Fibroblast of skin of left biceps (primary cell): ENCODE measurements at regions not wholly inside any gene's neighbourhood (a gene's known extent, or its start where the extent isn't known, plus 50 kb on each side); places are given as distances from the start of the nearest gene placed in this dataset.
"Not testable (repeated sequence)": the region's sequence is repeated elsewhere in the genome, so short reads cannot be mapped to it uniquely, and the experiment has no call there.

Experiments
- DNase-seq, 2 experiments: peaks; one replicate each; pipeline ENCODE4 v3.0.0-alpha.2; 2013; ENCODE audit warnings: low read depth in 2 of 2

DNA sequence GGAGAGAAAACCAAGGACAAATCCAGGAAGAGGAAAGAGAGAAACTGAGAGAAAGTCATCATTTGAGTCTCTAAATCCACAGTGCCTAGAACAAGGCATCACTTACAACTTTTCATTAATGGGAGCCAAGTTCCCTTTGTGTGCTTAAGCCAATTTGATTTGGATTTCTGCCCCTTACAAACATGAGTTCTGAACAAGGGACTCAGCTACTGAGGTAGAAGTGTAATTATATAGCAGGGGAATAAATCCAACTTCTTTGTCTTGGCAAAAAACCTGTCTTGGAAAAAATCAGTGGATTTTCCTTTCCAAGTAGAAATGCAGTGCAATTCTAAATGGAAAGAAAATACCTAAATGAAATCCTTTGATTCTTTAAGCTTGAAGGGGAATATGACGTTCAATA is 307.2 kb upstream of the CNTN3 start:
- DNase-seq = no peak

DNA sequence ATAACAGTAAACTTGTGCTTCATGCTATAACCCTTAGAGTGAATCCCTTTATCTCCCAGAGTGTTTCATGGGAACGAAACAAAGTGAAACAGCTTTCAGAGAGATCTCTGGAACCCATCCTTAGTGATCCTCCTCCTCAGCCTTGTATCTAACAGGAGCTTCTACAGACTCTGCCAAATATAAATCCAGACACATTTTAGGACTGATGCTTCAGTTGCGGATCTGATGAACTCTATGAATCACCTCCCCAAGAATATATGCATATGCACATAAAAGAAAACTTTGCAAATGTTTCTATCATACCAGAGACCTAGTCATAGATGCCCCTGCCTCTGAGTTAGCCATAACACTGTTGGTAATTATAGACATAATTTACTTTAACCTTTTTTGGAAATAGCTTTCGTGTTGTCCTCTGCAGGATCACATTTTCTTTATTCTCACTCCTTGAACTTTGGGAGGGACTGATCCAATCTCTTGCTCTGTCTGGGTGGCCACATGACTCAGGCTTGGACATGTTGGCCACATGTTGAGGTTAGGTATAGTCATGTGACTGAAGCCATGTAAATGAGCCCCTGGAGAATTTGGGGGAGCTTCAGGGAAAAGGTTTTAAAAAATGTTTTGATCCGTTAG is 306.4 kb upstream of the CNTN3 start:
- peak; percentile 30 to 49 for DNase-seq

DNA sequence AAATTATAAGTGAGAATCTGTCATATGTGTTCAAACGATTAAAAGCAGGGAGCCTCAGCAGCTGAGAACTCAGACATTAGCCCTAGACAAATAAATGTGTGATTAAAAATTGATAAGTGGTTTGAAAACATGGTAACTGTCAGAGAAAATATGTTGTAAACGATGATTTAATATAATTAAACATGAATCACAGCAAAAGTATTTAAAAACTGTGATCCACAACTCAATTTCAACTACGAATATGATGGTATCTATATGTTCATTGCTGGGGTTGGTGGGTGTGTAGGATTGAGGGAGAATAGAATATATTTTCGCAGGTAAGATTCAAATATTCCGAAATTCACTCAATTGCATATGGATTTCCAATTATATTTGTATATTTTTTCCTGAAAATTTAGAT is 302.2 kb upstream of the CNTN3 start:
- no peak for DNase-seq

DNA sequence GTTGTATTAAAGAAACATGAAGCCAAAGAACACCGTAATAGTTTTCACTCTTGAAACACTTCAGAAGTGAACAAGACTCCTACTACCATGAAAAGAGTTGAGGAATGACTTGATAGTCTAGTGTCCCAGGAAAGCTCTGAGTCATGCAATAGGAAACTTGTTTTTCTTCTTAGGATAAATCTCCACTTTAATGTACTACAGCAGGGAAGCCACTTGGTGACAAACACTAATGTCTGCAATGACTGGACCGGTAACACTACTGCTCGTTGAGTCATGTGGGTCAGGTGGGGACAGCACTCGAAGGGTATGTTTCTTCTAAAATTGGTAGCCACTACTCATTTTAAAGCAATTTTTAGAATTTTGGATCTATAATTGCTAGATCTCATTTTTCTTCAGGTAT is 291.7 kb upstream of the CNTN3 start:
- no peak for DNase-seq

DNA sequence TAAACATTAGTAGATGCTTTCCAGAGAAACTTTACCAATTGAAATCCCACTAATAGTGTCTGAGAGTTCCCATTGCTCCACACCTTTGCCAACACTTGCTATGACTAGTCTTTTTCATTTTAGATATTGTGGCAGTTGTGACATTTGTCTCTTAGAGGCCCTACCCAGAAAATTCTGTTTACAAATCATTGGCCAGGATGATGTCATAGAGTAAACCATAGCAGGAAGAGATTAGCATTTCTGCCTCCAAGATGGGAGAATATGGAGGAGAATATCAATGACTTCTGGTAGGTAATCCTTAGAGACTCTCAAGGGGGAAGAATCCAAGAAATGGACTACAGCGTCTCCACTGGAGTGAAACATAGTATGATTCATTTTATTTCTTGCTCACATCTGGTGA is 291.0 kb upstream of the CNTN3 start:
- DNase-seq = no peak

DNA sequence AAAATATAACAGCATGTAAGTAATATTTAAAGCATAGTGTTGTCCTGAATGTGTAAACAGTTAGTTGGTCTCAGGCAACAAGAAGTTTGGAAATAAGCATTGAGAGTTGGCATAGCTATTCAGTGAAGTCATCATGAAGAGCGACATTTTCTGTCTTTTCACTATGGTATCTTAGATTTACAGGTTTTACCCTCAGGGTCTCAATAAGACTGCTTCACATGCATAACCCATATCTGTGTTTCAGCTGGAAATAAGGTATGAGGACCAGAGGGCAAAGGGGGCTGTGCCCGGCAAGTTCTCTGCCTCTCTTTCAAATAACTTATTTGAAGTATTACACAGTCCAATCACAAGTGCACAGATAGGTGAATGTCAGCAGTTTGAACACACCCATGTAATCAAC is 290.2 kb upstream of the CNTN3 start:
- DNase-seq = no peak

DNA sequence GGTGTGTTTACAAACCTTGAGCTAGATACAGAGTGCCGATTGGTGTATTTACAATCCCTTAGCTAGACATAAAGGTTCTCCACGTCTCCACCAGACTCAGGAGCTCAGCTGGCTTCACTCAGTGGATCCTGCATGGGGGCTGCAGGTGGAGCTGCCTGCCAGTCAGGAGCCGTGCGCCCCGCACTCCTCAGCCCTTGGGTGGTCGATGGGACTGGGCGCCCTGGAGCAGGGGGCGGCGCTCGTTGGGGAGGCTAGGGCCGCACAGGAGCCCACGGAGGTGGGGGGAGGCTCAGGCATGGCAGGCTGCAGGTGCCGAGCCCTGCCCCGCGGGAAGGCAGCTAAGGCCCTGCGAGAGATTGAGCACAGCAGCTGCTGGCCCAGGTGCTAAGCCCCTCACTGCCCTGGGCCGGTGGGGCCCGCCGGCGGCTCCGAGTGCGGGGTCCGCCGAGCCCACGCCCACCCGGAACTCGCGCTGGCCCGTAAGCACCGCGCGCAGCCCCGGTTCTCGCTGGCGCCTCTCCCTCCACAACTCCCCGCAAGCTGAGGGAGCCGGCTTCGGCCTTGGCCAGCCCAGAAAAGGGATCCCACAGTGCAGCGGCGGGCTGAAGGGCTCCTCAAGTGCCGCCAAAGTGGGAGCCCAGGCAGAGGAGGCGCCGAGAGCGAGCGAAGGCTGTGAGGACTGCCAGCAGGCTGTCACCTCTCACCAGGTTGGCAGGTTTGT is 285.5 kb upstream of the CNTN3 start:
- DNase-seq = not testable (repeated sequence)

DNA sequence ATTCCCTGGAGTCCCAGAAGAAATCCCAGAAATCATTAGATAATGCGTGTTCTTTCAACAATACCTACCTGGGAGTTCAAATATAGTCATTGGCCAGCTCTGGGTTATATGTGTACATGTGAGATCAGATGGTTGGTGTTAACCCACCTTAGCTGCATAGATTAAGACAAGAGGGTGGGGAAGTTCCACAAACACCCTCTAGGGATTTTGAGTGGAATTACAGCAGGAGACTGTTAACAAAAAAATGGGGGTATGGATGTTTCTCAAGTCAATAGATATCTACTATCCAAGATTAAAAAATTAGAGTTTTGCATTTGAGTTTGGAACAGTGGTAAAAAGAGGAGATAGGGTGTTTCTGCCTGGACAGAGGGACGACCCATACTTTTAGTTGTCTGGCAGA is 282.5 kb upstream of the CNTN3 start:
- no peak for DNase-seq

DNA sequence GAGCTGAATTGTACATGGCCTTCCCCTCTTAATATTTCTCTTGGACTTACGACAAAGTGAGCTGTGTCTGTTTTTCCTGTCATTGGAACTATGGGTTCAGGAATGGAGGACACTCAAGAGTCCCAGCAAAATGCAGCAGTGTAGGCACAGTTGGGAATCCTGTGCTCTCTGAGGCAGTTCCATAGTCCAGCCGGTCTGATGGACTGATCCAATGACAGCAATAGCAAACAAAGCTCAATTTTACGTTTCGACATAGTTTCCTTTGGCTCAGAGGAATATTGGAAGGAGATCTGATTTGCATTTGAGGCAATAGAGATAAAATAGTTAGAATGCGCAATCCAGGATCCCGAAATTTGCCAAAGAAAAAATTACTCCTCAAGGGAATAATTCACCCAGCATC is 276.9 kb upstream of the CNTN3 start:
- no peak for DNase-seq

DNA sequence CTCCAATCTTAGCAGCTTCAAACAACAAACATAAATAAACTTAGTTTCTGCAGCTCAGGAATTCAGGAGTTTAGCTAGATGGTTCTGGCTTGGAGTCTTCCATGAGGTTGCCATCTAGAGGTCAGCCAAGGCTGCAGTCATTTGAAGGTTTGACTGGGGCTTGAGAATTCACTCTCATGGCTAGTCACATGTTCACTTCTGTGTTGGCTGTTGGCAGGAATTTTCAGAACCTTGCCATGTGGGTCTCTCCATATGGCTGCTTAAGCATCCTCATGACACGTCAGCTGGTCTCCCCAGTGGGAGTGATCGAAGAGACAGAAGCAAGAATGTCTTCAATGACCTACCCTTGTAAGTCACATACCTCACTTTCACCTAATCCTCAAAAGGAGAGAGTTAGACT is 269.2 kb upstream of the CNTN3 start:
- peak in 1 of 2 experiments; percentile 3 for DNase-seq

DNA sequence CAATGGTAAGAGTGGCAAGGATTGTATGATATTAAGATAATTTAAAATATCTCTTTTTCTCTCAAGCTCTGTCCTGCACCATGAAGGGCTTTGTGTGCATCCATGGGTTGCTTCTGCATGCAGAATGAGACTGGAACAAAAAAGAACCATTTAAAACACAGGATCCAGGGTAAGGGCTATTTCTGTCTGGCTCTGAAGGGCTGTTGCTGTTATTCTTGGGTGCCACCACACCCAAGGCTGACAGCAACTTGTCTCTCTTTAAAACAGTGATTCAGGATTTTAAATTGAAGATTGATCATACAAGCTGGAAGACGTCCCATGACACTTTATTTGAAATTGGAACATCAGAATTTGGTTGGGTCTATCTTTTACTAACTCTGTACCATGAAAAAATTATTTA is 268.8 kb upstream of the CNTN3 start:
- no peak for DNase-seq

DNA sequence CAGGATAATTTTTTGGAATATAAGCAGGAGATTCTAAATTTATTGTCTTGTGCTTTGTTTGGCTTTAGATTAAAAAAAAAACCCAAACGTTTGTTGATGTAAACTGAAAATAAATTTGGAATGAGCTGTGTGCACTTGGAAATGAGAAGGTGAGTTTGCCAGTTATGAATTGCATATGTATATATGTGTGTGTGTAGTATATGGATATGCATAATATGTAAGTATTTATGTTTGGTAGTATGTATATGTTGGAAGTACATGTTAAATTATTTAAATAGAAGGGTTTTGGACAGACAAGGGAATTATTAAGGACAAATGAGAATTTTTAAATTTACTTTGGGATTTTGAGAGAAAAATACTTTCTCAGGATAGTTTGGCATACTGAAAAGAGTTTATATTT is 265.8 kb upstream of the CNTN3 start:
- DNase-seq = no peak

DNA sequence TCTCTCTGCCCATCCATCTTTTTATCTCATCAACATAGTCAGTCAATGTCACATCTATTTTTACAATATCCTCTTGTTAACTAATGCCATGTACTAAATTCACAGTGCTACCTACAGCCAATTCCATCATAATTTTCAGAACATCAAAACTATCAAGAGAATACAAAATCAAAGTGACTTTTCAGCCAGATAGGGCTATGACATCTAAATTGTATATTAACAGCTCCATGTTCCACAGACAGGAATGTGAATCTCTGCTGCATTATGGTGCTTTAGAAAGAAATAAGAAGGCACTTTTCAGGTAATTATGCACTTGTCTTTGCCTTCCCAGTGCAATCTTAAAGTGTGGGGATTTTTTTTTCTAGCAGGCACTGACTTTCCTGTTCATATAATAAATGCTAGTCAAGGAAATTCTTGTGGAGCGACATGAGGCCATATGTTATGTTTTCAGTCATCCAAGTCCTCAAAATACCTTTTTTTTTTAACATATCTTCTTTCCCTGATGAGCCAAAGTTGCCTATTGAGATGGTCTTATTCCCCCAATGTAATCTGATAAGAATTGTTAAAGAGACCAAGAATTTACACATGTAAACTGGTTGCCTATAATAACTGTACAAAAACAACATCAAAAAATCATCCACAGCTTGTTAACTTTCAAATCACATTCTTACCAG is 252.0 kb upstream of the CNTN3 start:
- no peak for DNase-seq

DNA sequence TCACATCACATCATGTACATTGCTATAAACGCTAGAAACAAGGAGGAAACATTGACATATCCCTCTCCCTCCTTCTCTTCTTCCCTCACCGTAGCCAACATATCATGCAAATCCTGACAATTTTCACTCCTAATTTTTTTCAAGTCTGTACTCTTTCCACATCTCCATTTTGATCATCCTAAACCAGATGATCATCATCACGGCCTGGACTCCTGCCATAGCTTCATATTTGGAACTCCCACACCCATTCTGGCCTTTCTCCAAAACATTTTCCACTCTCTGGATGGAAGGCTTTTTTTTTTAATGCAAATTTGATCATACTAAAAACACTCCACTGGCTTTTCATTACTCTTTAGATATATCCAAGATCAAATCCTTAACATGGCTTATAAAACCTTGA is 248.0 kb upstream of the CNTN3 start:
- peak; percentile 59 to 63 for DNase-seq

DNA sequence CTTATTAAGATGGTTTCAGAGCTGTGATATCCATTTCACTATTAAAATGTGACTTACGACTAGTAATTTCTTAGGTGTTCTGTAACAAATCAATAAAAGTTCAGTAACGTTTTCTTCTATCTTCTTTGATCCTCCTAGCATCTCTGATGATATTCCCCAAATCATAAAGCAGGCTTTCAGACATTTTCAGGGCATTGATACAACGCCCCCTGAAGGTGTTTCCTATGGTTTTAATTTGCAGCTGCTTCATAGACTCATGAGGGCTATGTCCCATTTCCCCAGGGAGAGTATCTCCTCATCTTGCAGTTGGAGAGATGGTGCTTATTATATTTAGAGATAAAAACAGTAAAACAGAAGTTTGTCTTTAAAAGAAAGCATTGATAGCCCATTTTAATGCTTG is 246.8 kb upstream of the CNTN3 start:
- no peak for DNase-seq

DNA sequence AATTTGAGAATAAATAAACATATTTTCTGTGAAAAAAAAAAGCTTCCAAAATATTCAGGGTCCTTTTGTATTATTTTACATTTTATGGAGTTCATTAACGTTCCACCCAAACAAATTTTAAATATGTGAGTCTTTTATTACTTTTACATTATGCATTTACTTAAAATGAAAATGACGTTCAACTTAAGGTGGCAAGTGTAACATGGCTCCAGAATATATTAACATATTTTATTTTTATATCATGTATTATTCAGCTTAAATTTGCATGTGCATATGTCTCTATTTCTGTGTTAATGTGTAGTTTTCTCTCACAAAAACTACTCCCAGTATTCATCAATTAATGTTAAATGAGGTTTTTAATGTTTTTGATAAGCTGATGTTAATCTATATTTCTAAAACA is 243.6 kb upstream of the CNTN3 start:
- DNase-seq = no peak

DNA sequence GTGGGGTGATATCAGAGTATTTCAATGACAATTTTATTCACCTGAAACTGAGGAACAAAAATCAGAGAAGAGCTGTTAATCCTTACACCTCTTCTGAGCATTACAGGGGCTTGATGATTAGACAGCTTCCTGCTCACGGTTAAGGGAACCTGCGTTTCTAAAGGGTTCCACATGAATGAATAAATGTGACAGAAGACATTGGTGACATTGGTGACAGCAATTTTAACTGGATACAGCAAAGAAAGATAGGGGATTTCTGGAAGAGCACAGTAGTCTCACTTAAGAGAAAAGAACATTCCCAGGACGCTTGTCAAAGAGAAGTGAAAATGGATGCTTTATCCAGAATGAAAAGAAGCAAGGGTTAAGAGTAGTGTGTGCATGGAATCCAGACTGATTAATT is 235.9 kb upstream of the CNTN3 start:
- no peak for DNase-seq

DNA sequence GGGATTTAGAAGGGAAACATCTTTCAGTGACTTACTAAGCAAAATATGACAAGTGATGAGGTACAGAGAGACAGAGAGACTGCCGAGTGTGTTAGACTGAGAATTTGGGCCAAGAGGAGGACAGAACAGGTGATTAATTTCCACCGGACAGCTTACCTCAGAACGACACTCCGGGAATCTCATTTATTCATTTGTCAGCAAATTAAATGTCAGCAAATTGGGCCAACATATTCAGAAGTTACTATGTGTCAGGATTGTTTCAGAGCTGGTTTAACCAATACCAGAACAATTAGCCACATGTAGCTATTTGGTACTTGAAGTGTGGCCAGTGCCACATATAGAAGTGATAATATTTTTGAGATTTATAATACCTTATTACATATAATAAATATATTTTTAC is 232.6 kb upstream of the CNTN3 start:
- no peak for DNase-seq

DNA sequence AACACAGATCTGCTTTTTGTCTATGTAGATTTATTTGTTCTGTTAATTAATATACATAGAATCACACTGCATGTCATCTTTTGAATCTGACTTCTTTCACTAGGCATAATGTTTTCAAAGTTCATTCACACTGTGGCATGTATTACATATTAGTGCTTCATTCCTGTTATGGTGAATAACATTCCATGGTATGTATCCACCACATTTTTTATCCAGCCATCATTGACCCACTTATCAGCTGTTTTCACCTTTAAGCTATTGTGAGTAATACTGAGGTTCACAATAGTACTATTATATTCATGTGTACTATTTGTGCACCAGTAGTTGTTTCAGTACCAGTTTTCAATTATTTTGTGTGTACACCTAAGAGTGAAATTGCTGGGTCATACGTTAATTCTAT is 230.6 kb upstream of the CNTN3 start:
- DNase-seq = peak; percentile 15 to 23

DNA sequence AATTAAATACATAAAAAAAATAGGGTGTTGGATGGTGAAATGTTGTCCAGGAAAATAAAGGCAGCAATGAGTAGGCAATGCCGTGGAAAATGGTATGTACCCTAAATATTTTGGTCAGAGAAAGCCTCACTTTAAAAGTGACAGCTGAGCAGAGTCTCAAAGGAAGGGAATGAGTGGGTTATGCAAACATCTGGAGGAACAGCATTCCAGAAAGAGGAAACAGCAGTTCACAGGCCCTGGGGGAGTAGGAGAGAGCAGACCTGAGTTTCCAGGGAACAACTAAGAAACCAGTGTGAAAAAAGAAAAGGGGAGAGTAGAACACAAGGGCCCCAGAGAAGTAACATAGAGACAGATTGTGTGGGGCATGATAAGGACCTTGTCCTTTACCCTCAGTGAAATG is 230.0 kb upstream of the CNTN3 start:
- DNase-seq = peak; percentile 4 to 8

DNA sequence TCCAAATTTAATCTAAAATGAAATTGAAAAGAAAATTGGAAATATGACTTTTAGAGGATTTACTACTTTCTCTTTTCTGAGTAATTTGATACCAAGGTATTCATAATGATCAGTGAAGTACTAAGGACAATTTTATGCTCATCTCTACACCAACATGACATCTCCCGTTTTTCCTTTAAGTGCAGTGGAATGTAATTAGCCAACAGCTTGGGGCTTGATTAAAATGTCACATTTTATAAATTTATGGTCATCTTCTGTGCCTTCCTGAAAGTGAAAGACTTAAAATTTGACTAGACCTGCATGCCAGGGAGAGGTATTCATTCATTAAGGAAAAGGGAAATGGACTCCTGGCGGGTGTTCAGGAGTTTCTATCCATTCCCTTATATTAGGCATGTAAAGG is 228.2 kb upstream of the CNTN3 start:
- no peak for DNase-seq

DNA sequence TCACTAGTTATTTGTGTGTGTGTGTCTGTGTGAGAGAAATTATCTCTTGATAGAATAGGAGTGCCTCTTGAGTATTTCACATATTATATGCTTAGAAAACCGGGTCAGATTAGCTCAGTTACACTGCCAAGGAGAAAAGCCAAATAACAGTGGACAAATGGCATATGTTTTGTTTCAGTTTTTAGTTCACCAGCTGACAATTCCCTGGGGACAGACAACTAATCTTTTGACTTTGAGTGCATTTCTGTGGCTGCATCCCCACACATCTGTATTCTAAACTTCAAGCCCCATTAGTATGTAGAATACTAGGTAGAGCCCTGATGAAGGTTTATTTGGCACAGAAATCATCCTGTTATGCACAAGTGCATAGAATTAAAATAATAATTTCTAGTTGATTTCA is 227.7 kb upstream of the CNTN3 start:
- DNase-seq = no peak

DNA sequence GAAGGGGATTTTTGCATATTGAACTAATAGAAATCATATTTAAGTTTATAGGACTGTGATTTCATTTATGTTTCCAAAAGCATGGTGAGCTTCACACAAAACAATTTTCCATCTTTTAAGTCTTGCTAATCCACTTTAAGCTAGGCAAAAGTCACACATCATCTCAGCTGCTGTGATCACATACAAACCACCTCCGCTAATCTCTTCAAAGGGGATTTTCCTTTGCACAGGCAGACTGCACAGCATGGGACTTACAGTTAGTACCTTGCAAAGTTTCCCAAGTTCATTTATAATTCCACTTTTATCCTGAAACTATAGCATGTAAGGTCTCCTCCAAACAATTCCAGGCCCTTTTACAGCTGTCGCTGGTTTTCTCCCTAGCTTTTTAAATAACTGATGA is 225.1 kb upstream of the CNTN3 start:
- DNase-seq = no peak
